ENCODE measurements at regions not wholly inside any gene's neighbourhood (a gene's known extent, or its start where the extent isn't known, plus 50 kb on each side); places are given as distances from the start of the nearest gene placed in this dataset.

GRCh38 chr20:11807054-11808048 is 110.3 kb upstream of the BTBD3 start:
- no peak for DNase-seq (ENCODE audit: low spot score)
- intact Hi-C loops (cut with DNase I), result no loop called here

GRCh38 chr20:11808841-11809240 is 108.9 kb upstream of the BTBD3 start:
- intact Hi-C loops (cut with DNase I), result no loop called here
- DNase-seq (ENCODE audit: low spot score), result no peak

- intact Hi-C loops (cut with DNase I), result no loop called here
- no peak for DNase-seq (ENCODE audit: low spot score)
Measured at GRCh38 chr20:11810311-11811083, 107.2 kb upstream of the BTBD3 start.

DNA sequence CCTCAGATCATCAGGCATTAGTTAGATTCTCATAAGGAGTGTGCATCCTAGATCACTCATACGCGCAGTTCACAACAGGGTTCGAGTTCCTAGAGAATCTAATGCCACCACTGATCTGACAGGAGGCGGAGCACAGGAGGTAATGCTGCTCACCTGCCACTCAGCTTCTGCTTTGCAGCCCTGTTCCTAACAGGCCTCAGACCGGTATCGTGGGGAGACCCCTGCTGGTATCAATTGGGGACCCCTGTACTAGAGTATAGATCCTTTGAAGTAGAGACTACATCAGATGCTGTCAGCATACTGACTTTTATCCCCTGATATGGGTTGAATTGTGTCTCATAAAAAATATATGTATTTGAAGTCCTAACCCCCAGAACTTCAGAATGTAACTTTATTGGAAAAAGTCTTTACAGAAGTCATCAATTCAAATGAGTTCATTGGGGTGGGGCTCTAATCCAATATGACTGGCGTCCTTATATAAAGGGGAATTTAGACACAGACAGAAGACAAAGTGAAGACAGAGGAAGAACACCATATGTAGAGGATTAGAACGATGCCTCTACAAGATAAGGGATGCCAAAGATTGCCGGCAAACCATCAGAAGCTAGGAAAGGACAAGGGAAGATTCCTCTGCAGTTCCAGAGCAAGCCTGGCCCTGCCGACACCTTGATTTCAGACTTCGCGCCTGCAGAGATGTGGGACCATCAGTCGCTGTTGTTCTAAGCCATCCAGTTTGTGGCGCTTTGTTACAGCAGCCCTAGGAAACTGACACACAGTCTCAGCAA is 104.4 kb upstream of the BTBD3 start:
- DNase-seq (ENCODE audit: low spot score), result no peak
- intact Hi-C loops (cut with DNase I), result no loop called here

GRCh38 chr20:11814267-11814666 is 103.4 kb upstream of the BTBD3 start:
- no peak for DNase-seq (ENCODE audit: low spot score)
- intact Hi-C loops (cut with DNase I), result no loop called here

- no peak for DNase-seq (ENCODE audit: low spot score)
- intact Hi-C loops (cut with DNase I), result no loop called here
Measured at GRCh38 chr20:11820838-11821237, 96.9 kb upstream of the BTBD3 start.

DNA sequence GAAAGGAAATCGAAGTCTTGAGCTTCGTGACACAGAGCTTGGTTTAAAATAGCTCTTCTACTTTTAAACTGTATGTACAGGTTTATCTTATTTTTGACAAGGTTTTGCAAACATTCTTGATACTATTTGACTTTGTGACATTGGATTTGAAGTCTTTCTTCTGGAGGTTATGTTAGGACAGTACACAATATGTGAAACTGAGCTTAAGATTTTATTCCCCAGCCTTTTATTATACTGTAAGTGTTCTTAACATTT is 95.2 kb upstream of the BTBD3 start:
- DNase-seq (ENCODE audit: low spot score), result no peak
- intact Hi-C loops (cut with DNase I), result no loop called here

DNA sequence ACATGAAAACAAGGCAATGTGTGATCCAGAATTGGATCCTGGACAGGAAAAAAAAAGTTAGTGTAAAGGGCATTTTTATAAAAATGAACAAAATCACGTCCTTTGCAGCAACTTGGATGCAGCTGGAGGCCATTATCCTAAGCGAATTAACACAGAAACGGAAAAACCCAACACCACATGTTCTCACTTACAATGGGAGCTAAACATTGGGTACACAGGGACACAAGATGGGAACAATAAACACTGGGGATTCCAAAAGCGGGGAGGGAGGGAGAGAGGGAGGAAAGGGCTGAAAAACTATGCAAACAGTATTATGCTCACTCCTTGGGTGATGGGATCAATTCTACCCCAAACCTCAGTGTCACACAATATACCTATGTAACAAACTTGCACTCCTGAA is 91.4 kb upstream of the BTBD3 start:
- no peak for DNase-seq (ENCODE audit: low spot score)
- intact Hi-C loops (cut with DNase I), result no loop called here

DNA sequence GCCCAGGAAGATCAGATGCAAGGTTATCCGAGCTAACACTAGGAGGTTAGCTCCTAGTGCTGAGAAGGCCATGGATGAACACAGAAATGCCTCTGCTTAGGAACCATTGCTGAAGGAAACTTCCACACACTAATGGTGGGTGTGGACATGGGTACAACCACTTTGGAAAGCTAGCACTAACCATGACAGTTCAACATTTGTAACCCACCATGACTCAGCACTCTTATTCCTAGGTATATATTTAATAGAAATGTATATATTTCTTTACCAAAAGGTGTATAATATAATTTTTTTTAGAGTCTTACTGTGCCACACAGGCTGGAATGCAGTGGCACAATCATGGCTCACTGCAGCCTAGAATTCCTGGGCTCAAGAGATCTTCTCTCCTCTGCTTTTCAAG is 85.3 kb upstream of the BTBD3 start:
- intact Hi-C loops (cut with DNase I), result no loop called here
- DNase-seq (ENCODE audit: low spot score), result no peak

DNA sequence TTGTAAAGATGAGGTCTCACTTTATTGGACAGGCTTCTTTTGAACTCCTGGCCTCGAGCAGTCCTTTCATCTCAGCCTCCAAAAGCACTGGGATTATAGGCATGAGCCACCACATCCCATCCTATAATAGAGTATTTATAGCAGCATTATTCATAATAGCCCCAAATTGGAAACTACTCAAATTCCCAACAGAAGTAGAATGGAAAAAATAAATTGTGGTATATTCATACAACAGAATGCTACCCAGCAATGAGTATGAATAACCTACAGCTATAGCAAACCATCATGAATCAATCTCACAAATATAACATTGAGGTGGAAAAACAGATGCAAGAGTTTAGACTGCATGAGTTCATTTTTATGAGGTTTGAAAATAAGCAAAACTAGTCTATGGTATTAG is 84.8 kb upstream of the BTBD3 start:
- intact Hi-C loops (cut with DNase I), result no loop called here
- no peak for DNase-seq (ENCODE audit: low spot score)

DNA sequence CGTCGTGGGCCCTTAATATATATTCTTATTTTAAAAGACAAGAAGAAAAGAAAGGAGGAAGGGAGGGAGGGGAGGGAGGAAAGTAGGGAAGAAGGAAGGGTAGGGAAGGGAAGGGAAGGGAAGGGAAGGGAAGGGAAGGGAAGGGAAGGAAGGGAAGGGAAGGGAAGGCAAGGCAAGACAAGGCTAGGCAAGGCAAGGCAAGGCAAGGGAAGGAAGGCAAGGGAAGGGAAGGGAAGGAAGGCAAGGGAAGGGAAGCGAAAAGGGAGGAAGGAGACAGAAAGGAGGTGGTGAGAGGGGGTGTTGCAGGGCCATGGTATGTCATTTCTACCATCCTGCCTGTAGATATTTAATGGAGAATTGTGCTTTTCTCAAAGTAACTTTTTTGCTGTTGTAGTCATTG is 83.9 kb upstream of the BTBD3 start:
- no peak for DNase-seq (ENCODE audit: low spot score)
- intact Hi-C loops (cut with DNase I), result no loop called here

GRCh38 chr20:11838076-11838636 is 79.5 kb upstream of the BTBD3 start:
- intact Hi-C loops (cut with DNase I), result no loop called here
- DNase-seq (ENCODE audit: low spot score), result no peak

DNA sequence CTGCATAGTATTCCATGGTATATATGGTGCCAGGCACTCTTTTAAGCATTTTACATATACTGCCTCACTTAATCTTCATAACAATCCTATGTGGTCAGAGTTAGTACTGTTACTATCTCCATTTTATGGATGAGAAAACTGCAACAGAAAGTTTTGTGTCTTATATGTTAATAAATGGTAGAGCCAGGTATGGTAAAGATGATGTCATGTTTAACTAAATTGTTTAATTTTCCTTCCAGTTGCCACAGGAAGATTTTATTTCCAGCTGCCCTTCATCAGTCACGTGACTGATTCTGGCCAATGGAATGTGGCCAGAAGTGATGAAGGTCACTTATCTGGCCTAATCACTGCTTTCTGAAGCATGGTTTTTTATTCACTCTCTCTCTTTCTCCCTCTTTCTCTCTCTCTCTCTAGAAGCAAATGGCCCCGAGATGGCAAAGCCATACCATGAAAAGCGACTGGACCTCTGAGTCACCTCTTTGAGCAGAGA is 75.7 kb upstream of the BTBD3 start:
- DNase-seq (ENCODE audit: low spot score), result no peak
- intact Hi-C loops (cut with DNase I), result no loop called here

DNA sequence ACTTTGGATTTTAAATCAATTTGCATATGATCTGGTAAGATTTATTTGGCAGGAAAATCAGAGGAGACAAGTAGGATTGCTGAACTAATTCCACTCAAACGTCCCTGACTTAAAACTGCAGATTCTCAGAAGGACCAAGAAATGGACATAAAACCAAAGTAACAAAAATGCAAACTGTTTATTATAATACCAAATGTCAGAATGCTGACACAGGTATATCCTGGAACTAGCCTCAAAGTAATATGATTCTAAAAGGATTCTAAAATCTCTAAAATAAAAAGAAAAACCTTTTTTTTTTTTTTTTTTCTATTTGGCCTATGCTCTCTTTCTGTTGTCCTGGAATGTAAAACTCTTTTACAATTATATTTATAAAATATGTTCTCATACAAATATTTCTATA is 74.4 kb upstream of the BTBD3 start:
- intact Hi-C loops (cut with DNase I), result no loop called here
- DNase-seq (ENCODE audit: low spot score), result no peak

DNA sequence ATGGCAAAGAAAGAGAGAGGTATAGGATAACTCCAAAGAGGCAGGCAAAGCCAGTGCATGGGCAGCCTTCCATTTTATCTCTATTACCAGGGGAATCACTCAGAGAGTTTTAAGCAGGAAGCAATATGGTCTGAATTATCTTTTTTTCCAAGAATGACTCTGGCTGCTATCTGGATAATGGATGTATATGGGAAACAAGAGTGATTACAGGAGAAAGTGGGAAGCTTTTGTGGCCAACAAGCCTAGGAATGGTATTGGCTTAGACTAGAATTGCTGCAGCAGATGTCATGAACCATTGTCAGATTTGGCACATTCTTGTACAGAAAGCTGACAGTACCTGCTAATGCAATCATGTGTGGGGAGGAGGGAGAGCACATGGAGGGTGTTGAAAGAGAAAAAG is 73.0 kb upstream of the BTBD3 start:
- intact Hi-C loops (cut with DNase I), result no loop called here

GRCh38 chr20:11845340-11845739 is 72.4 kb upstream of the BTBD3 start:
- intact Hi-C loops (cut with DNase I), result no loop called here

More for the DNA sequence above, 73.0 kb upstream of the BTBD3 start:
- no peak for DNase-seq (ENCODE audit: low spot score)

GRCh38 chr20:11846131-11846530 is 71.6 kb upstream of the BTBD3 start:
- DNase-seq (ENCODE audit: low spot score), result no peak
- intact Hi-C loops (cut with DNase I), result no loop called here

More at GRCh38 chr20:11845340-11845739, 72.4 kb upstream of the BTBD3 start:
- DNase-seq (ENCODE audit: low spot score), result no peak

DNA sequence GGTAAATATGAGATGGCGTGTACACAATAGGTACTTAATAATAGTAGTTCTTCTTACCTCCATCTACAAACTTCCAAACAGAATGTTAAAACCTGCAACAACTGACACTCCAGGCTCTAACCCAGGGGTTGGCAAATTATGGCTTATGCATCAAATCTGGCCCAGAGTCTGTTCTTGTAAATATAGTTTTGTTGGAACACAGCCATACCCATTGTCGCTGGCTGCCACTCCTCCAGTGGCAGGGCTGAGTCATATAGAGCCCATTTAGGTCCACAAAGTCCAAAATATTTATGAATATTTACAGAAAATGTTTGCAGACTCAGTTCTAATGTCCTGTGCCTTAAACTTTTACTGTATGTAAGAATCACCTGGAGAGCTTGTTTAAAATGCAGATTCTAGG is 69.9 kb upstream of the BTBD3 start:
- no peak for DNase-seq (ENCODE audit: low spot score)

GRCh38 chr20:11849270-11849915 is 68.3 kb upstream of the BTBD3 start:
- intact Hi-C loops (cut with DNase I), result no loop called here
- no peak for DNase-seq (ENCODE audit: low spot score)

More for the DNA sequence above, 69.9 kb upstream of the BTBD3 start:
- intact Hi-C loops (cut with DNase I), result no loop called here

Measured in cardiac septum (tissue), 1 donor.